GM21447 (cell line): ENCODE measurements at regions not wholly inside any gene's neighbourhood (a gene's known extent, or its start where the extent isn't known, plus 50 kb on each side); places are given as distances from the start of the nearest gene placed in this dataset.
"Not testable (repeated sequence)": the region's sequence is repeated elsewhere in the genome, so short reads cannot be mapped to it uniquely, and the experiment has no call there.

ENCODE experiments used
- ATAC-seq: cut with Tn5 transposase; IDR thresholded peaks from one replicate; pipeline ENCODE4 v1.9.1; 2021; ENCODE audit not compliant: unreplicated experiment

DNA sequence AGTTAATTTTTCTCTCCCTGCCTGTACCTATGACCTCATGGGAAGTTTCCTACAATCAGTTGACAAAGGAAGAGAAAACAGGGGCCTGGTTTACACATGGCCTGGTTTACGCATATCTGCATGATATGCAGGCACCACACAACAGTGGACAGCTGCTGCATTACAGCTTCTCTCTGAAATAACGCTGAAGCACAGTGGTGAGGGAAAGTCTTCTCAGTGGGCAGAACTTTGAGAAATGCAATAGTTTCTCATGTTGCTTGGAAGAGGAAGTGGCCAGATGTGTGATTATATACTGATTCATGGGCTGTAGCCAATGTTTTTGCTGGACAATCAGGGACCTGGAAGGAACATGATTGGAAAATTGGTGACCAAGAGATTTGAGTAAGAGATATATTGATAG is 324.1 kb upstream of the GOT2 start:
- ATAC-seq: no peak

DNA sequence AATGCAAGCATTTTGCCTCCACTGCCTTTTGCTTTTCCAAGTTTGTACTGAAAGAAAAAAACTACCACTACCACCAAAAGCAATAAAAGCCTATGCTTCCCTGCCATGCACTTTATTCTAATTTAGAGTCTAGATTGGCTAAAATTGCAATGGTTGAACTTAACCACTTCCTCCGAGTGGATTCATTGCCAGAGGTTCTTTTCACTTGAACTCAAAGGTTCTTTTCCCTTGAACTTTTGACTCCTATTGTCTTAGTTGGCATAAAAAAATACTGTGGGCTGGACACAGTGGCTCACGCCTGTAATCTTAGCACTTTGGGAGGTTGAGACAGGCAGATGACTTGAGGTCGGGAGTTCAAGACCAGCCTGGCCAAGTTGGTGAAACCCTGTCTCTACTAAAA is 319.8 kb upstream of the GOT2 start:
- no peak for ATAC-seq

DNA sequence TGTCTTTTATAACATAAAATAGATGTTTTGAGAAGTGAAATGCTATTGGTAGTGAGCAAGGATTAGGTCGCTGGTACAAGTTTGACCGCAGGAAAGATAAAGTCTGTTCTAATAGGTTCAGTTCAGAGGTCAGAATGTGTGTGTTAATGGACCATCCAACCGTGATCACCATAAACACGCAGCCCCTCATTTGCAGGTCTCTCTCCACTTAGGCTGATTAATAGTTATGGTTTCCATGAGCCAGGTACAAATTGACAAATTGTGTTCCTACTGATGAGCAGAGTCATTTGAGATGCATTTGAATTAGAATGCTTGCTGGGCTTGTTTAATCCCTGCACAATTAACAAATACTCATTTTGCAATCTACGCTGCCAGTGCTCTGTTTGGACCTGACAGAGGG is 318.1 kb upstream of the GOT2 start:
- no peak for ATAC-seq

DNA sequence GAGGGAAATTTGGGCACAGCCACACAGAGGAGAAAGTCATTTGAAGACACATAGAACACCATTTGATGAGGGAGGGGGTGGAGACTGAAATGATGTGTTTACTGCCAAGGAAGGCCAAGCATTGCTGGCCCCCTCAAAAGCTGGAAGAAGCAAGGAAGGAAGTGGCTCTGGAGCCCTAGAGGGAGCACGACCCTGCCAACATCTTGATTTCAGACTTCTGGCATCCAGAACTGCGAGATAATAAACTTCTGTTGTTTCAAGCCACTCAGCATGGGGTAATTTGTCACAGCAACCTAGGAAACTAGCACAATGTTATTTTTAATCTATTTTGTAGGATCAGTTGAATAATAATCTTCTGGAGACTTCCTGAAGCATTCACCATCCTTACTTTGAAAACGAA is 314.8 kb upstream of the GOT2 start:
- ATAC-seq: no peak

DNA sequence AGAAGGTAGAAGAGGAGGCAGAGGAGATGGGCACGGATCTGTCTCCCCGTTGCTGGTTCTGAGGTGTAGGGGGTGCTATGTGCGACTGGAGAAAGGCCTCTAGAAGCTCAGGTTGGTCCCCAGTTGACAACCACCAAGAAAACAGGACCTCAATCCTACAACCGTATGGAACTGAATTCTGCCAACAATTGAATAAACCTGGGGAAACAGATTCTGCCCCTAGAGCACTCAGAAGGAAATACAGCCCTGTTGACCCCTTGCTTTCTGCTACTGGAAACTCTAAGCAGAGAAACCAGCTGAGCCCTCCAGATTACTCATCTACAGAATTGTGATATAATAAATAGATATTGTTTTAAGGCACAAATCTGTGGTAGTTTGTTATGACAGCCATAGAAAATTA is 313.0 kb upstream of the GOT2 start:
- no peak for ATAC-seq

DNA sequence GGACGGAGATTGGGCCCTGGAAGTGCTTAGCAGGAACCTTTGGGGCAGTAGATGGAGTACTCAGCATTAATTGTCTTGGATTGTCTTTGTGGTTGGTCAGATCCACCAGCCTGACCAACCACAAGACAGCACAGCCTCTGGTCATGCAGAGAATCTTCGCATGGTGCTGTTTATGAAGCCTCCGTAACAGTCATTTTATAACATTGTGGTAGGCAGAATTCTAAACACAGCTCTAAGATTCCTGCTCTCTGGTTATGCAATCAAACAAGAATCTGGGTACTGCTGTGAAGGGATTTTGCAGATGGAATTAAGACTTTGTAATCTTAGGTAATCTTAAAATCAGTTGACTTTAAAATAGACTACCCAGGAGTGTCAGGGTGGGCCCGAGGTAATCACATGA is 312.2 kb upstream of the GOT2 start:
- ATAC-seq: no peak

DNA sequence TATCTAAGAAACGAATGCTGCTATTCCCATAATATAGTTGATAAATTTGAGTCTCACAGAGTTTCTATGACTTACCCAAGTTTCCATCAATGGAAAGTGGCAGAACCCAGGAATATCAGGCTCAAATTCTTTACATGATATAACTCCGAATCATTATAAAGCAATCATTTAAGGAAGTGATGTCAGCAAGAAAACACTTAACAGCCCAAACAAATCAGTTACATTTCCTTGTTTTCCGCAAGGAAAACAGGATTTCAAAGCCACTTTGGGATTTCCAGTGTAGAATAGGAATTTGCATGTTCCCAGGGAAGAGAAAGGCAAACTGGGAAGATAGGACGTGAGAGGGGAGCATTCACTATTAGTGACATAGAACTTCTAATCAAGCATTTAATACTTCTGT is 311.4 kb upstream of the GOT2 start:
- ATAC-seq: no peak

DNA sequence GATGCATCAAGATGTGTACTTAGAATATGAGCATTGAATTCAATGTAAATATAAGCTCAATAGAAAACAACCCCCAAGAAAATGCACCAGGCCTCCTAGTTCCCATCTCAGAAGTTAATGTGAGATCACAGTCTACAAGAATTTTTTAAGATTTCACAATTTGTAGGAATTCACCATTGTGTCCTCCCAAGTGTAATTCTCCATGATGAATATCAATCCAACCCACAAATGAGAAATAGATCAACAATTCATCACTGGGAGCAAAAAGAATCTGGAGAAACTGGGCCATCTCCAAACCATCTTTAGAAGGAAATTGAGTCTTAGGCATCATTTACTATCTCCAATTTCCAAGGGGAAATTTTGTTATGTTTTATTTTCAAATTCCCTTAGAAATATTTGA is 310.5 kb upstream of the GOT2 start:
- ATAC-seq: no peak

DNA sequence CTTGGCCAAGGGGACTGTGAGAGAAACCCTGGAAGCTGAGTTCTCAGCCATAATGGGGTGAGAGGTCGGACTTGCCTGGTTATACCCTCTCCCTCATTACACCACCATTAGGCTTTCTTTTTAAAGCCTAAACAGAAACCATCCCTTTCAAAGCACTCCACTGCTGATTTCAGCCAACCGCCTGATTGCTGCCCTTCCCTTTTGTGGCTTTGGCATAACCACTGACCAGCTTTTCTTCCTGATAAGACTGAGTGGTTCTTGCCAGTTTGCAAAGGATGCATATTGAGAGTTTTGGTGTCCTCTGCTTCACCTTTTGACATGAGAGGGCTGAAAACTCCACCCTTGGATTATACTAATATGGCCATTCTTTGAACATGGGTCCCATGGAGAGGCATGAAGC is 308.2 kb upstream of the GOT2 start:
- no peak for ATAC-seq

DNA sequence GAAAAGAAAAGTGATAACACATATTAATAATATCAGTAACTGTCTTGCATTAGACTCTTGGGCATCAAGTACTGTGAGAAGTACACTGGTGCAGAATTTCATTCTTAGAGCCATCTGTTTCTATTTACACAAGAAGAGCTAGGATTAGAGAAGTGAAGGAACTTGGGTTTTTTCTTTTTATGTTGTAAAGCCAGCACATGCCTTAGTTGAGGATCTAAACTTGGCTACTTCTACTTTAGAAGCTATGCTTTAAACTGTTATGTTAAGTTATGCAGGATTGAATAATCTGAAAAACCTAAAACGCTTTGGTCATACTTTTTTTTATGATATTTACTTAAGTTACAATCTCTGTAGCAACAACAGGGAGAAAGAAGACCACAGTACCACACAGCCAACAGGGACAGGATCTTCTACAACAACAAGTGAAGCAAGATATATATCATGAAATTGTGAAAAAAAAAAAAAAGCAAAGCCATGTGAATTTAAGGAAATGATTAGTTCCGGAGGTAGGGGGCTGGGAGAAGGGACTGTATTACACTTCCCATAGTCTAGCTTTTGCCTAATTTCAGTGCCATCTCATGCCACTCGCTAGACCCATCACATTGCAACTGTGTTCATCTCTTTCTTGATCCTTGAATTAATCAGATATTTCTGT is 305.1 kb upstream of the GOT2 start:
- ATAC-seq: no peak

DNA sequence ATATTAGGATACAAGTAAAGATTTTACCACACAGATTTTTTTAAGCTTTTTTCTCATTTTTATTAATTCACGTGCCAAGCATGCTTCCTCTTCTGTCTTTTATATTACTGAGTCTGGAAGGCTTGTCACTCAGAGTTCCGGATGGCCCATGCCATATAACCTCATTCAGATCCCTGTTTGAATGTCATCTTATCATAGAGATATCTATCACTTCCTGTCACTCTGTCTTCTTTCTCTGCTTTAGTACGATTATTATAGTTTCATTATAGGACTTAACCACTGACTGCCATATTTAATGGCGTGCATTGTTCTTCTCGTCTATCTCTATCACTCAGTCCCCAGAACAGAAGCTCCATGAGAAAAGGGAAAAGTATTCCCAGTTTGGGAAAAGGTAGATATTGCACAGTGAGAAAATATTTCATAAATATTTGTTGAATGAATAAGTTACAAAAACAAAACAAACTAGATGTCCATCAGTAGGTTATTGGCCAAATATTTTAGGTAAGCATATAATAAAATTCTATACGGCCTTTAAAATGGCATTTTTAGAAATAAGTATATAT is 296.9 kb upstream of the GOT2 start:
- ATAC-seq: no peak

DNA sequence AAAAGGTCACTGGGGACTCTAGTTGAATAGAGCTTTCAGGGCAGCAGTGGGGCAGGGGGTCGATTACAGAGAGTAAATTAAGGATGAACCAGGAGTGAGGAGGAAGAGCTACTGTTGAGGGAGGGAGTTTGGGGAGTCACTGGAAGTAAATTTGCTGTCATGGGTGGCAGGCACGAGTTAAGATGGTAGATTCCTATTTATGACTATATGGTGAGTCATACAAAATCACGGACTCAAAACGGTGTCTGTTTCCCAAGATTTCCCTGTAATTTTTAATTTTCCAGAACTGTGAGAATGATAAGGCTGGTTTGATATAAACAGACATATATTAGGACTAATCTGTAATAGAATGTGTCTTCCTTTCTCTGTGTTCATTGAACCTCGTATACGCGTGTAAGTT is 287.6 kb upstream of the GOT2 start:
- no peak for ATAC-seq

DNA sequence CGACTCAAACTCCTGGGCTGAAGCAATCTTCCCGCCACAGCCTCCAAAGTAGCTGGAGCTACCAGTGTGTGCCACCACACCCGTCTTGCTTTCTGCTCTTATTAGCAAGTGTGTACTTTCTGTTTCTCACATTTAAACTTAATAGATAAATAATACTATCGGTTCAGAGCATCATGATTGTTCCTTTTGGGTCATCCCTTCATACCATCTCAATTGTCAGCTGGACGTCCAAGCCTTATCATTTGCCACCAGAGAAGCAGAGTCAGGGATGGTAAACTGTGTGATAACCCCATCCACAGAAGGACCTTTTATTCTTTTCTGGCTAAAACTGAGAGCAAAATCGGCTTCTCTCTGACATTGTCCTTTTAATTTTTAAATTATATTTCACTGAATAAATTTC is 279.8 kb upstream of the GOT2 start:
- ATAC-seq: no peak

DNA sequence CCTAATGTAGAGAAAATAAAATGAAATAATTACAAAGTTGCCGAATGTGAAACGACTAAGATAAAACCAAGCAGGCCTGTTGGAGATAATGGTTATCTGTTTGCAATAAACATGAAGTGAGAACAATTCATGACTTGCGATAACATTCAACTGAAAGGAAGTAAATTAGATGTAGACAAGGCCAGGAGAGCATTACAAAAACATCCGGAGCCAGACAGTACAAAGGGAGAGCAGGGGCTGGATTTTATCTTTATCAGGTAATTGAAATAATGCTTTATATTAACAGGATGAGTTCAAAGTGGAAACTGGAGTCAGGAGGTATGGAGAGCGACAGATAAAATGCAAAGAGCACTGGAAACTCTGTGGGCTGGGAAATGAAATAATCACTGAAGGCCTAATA is 265.6 kb upstream of the GOT2 start:
- no peak for ATAC-seq

DNA sequence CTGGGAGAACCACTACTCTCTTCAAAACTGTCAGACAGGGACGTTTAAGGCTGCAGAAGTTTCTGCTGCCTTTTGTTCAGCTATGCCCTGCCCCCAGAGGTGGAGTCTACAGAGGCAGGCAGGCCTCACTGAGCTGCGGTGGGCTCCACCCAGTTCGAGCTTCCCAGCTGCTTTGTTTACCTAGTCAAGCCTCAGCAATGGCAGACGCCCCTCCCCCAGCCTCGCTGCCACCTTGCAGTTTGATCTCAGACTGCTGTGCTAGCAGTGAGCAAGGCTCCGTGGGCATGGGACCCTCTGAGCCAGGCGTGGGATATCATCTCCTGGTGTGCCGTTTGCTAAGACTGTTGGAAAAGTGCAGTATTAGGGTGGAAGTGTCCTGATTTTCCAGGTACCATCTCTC is 258.6 kb upstream of the GOT2 start:
- not testable (repeated sequence) for ATAC-seq

DNA sequence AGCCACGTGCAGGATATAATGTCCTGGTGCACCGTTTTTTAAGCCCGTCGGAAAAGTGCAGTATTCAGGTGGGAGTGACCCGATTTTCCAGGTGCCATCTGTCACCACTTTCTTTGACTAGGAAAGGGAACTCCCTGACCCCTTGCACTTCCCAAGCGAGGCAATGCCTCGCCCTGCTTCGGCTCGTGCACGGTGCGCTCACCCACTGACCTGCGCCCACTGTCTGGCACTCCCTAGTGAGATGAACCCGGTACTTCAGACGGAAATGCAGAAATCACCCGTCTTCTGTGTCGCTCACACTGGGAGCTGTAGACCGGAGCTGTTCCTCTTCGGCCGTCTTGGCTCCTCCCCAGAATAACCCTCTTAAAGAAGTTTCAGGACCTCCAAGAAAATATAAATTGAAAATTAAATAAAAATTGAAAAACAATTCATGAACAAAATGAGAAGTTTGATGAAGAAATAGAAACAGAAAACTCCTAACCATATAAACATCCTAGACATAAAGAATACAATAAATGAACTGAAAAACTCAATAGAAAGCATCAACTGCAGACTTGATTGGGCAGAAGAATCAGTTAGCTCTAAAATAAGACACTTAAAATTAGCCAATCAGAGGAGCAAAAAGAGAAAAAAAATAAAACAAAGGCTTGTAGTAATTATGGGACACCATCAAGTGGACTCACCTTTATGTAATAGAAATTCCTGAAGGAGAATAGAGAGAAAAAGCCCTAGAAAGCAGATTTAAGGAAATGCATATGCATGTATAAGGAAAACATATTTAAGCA is 249.3 kb upstream of the GOT2 start:
- ATAC-seq: not testable (repeated sequence)

DNA sequence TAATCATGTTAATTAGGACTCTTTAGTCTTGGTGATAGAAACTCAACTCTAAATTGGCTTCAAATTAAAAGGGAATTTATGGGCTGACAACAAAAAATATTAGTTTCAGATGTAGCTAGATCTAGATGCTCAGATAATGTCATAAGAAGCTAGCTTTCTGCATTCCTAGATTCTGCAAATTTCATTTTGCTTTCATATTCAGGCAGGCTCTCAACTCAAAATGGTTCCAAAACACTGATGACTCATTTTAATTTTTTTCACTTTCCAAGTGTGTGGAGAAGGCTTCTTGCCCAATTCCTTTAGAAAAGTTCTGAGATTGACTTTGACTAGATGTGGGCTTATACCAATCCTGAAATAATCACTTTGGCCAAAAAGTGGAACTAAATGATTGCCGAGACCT is 236.7 kb upstream of the GOT2 start:
- peak; percentile 78 for ATAC-seq

DNA sequence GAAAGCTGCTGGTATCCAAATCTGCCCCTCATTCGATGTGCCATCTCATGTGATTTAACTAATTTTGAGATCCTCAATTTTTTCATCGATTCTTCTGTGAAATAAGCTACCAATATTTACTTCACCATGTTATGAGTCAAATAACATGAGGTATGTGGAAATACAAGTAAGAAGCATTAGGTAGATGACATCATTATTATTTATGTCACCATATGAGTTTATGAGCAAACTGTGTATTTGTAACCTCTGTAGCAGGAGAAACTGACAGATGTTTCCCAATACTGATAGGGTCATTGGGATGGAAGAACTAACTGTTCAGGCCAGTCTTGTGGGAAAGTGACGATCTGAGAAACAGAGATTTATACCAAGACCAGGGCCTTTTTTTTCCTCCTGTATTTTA is 229.4 kb upstream of the GOT2 start:
- no peak for ATAC-seq

DNA sequence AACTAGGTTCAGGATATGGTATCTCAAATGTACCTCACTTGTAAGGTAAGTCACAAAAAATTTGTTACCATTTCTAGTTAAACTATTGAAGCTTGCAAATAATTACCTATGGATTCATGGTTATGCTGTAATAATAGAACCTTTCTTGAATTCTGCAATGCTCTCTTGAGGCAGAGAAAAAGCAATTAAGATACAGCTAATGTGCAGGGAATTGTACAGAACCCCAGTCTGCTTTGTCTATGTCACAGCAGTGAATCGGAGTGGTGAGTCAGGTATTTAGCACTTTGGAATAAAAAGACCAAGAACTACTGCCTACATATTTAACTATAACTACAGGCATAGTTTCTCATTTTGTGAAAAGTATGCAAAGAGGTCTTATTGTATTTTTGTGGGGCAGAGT is 228.7 kb upstream of the GOT2 start:
- ATAC-seq: no peak

DNA sequence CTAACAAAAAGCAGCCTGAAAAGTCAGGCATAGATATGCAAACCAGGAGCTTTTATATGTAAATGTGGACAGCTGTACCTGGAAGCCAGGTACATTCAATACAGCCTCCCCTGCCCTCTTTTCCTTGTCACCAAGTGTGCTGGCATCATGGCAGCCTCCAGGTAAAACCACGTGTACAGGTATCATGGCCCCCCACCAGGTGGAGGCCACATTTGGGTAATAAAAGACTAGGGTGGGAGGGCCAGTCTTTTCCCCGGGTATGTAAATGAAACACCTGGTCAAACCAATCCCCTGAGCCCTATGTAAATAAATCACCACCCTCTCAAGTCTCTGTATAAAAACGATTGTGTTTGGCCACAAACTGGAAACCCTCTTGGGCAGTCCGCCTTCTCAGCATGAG is 226.4 kb upstream of the GOT2 start:
- no peak for ATAC-seq

DNA sequence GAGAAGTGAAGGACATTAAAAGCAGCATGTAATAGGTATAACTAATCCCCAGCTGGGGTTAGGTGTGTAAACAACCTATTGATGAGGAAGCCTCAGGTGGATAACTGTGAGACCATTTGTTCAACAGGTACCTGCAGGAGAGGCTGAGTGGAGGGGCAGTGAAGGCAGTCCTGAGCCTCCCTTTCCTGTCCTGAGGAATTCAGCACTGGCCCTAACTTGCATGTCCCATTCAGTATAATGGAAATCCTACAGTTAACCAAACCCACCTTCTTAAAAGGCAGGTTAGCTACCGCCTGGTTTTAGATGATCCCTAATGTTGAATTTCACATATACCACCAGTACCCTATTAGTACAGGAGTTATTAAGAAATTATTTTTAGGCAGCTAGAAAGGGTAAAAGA is 225.9 kb upstream of the GOT2 start:
- ATAC-seq: no peak

DNA sequence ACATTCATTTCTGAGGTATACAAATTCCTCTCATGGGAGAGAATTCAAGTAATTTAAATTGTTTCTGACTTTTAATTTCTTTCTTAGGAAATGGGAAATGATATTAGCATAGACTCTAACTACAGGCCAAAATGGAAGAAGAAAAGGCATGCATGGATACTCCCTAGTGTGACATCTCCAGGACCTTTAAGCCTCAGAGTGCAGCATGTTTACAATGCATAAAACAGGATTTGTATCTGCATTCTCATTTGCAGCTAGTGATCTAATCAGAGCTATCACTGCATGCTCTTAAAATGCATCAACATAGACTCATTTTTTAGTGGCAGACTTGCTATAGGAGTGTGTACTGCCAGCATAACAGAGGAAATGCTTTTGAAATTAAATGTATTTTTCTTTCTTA is 224.6 kb upstream of the GOT2 start:
- ATAC-seq: no peak

DNA sequence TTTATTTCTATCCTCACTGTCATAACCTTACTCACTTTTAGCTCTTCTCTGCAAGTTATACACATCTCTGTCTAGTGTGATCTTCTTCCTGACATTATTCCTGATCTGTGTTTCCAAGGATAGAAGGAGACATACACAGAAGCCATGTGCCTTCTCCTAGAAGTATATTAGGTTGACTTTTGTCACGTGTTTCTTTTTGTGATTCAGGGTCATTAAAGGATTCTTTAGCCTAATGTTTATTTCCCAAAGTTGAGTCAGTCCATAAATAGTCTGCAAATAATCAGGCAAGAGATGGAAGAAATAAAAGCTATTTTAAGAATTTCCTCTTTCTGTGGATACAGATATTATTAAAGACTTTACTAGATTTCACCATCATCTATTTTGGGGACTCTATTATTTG is 214.1 kb upstream of the GOT2 start:
- no peak for ATAC-seq
